D721Med (cell line): ENCODE measurements at regions not wholly inside any gene's neighbourhood (a gene's known extent, or its start where the extent isn't known, plus 50 kb on each side); places are given as distances from the start of the nearest gene placed in this dataset.

Source experiments
- DNase-seq: peaks from one replicate; pipeline ENCODE4 v3.0.0; 2011; ENCODE audit warnings: low spot score; ENCODE audit not compliant: insufficient read length
- FAIRE-seq: peaks from 2 replicates; lab custom pipeline; 2011; peaks lifted over from hg19 to GRCh38; lab: Jason Lieb, UNC
- CTCF ChIP-seq: IDR thresholded peaks from 2 replicates; pipeline ENCODE4 v1.5.1; 2012; ENCODE audit warnings: mild to moderate bottlenecking, control low read depth; ENCODE audit not compliant: insufficient read depth; ENCODE audit errors: missing control alignments

- DNase-seq, result no peak
- TF ChIP-seq CTCF, result no peak
- no peak for FAIRE-seq
These were observed 74.3 kb downstream of the RFLNA start for GRCh38 chr12:124369055-124369826.

GRCh38 chr12:124368421-124369032 lies 73.6 kb downstream of the RFLNA start:
- FAIRE-seq (no peak), DNase-seq (no peak)
- no peak for TF ChIP-seq CTCF

GRCh38 chr12:124365726-124366430 lies 71.0 kb downstream of the RFLNA start:
- no peak for DNase-seq
- TF ChIP-seq CTCF, result no peak
- no peak for FAIRE-seq
